NT2/D1 (cell line): ENCODE measurements at regions not wholly inside any gene's neighbourhood (a gene's known extent, or its start where the extent isn't known, plus 50 kb on each side); places are given as distances from the start of the nearest gene placed in this dataset.
"Not testable (repeated sequence)": the region's sequence is repeated elsewhere in the genome, so short reads cannot be mapped to it uniquely, and the experiment has no call there.

Experiments
- DNase-seq: peaks from one replicate; pipeline ENCODE4 v3.0.0-alpha.2; 2011; ENCODE audit warnings: low read depth, low spot score
- H3K27me3 ChIP-seq: 2 replicates; pipeline ENCODE4 v1.6.0; 2011; ENCODE audit warnings: mild to moderate bottlenecking; ENCODE audit not compliant: insufficient read length, insufficient read depth
- H3K36me3 ChIP-seq: 2 replicates; pipeline ENCODE4 v1.6.1; 2011; ENCODE audit warnings: mild to moderate bottlenecking, low read length, mixed read lengths; ENCODE audit not compliant: insufficient read depth, insufficient read length
- H3K4me1 ChIP-seq: 2 replicates; pipeline ENCODE4 v1.5.1; 2011; ENCODE audit not compliant: insufficient read depth, insufficient read length
- H3K4me3 ChIP-seq: 2 replicates; pipeline ENCODE4 v1.5.1; 2011; ENCODE audit warnings: low read depth; ENCODE audit not compliant: insufficient read length
- H3K9ac ChIP-seq: 2 replicates; pipeline ENCODE4 v1.6.0; 2011; ENCODE audit warnings: low read depth; ENCODE audit not compliant: insufficient read length
- H3K9me3 ChIP-seq: 2 replicates; pipeline ENCODE4 v1.5.1; 2011; ENCODE audit warnings: mild to moderate bottlenecking, low read length; ENCODE audit not compliant: insufficient read depth
- SUZ12 ChIP-seq: IDR thresholded peaks from 2 replicates; pipeline ENCODE4 v1.6.1; 2011; ENCODE audit not compliant: insufficient read length, insufficient read depth; ENCODE audit errors: extremely low read depth
- YY1 ChIP-seq: IDR thresholded peaks from 2 replicates; pipeline ENCODE4 v1.6.1; 2011; ENCODE audit not compliant: insufficient read length, insufficient read depth
- ZNF274 ChIP-seq: IDR thresholded peaks from 2 replicates; pipeline ENCODE4 v1.6.1; 2011; ENCODE audit warnings: mild to moderate bottlenecking, low read depth, low read length

DNA sequence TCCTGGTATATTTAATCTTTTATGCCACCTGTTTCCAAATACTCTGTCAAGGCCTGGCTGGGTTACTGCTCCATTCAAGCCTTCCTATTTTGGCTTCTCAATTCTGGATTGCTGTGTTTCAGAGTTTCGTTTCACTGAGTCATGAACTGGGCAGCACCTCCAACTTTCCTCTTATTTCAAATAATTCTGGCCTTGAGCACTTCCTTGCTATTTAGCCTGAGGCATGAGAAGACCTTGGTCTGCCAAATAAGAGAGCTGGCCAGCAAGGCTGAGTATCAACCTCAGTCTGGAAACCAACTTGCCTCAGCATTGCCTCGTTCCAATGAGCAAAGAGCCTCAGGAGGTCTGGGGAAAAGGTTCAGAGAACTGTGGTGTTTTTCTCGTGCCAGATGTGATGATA lies 66.6 kb downstream of the TNFAIP3 start:
- no peak overlapping the region for H3K9ac ChIP-seq
- H3K4me1 ChIP-seq, result no peaks in the 10 kb centered on the region
- no peaks in the 10 kb centered on the region for H3K36me3 ChIP-seq
- TF ChIP-seq SUZ12 (no peak), YY1 (no peak), ZNF274 (no peak)
- no peak overlapping the region for H3K4me3 ChIP-seq
- DNase-seq, result no peak
- H3K9me3 ChIP-seq, result peaks cover 2% of the 10 kb centered on the region; the same call in 1 of the 2 replicates
- H3K27me3 ChIP-seq, result no peaks in the 10 kb centered on the region

DNA sequence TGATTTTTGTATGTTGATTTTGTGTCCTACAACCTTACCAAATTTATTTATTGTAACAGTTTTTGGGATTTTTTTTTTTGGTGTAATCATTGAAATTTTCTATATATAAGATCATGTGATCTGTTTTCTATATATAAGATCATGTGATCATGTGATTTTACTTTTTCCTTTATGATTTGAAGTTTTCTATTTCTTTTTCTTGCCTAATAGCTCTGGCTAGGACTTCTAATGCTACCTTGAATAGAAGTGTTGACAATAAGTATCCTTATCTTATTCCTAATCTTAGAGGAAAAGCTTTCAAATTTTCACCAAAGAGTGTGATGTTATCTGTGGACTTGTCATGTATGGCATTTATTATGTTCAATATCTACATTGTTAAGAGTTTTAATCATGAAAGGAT lies 69.7 kb downstream of the TNFAIP3 start:
- Histone ChIP-seq H3K9ac (no peak overlapping the region), H3K27me3 (no peaks in the 10 kb centered on the region), H3K4me1 (no peaks in the 10 kb centered on the region), H3K36me3 (no peaks in the 10 kb centered on the region), H3K4me3 (no peak overlapping the region), H3K9me3 (peaks cover 3% of the 10 kb centered on the region; the same call in 1 of the 2 replicates)
- TF ChIP-seq YY1, result no peak
- TF ChIP-seq SUZ12, result no peak
- no peak for TF ChIP-seq ZNF274
- no peak for DNase-seq

DNA sequence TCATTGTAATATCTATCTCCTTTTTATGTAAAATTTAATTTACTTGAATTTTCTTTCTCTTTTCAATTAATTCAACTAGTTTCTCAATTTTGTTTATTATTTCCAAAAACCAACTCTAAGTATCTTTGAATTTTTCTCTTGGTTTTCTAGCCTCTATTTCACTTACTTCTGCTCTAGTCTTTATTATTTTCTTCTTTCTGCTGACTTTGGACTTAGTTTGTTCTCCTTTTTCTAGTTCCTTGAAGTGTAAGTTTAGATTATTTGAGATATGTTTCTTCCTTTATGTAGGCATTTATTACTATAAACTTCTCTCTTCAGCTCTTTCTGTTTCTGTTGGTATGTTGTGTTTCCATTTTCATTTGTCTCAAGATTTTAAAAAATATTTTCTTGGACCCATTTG lies 70.8 kb downstream of the TNFAIP3 start:
- Histone ChIP-seq H3K27me3 (no peaks in the 10 kb centered on the region), H3K4me3 (no peak overlapping the region), H3K9ac (no peak overlapping the region), H3K9me3 (peaks cover 3% of the 10 kb centered on the region; the same call in 1 of the 2 replicates), H3K4me1 (no peaks in the 10 kb centered on the region), H3K36me3 (no peaks in the 10 kb centered on the region)
- DNase-seq, result no peak
- no peak for TF ChIP-seq SUZ12
- no peak for TF ChIP-seq ZNF274
- no peak for TF ChIP-seq YY1

DNA sequence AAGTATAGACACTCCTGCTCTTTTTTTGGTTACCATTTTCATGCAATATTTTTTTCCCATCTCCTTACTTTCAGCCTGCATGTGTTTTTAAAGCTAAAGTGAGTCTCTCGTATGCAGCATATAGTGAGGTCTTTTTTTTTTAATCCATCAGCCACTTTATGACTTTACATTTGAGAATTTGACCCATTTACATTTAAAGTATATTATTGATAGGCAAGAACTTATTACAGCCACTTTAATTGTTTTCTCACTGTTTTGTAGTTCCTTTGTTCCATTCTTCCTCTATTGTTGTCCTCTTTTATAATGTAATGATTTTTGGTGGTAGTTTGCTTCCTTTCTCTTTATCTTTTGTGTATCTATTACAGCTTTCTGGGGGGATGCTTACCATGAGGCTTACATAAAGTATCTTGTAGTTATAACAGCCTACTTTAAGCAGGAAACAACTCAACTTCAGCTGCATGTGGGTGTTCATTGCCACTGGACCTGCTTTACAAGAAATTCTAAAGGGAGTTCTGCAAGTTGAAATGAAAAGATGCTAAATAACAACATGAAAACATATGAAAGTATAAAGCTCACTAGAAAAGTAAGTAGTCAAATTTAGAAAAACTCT lies 71.8 kb downstream of the TNFAIP3 start:
- Histone ChIP-seq H3K4me3 (no peak overlapping the region), H3K9ac (no peak overlapping the region), H3K36me3 (no peaks in the 10 kb centered on the region), H3K27me3 (no peaks in the 10 kb centered on the region), H3K4me1 (no peaks in the 10 kb centered on the region), H3K9me3 (peaks cover 3% of the 10 kb centered on the region; the same call in 1 of the 2 replicates)
- TF ChIP-seq SUZ12, result no peak
- TF ChIP-seq YY1, result no peak
- no peak for TF ChIP-seq ZNF274
- DNase-seq, result no peak

DNA sequence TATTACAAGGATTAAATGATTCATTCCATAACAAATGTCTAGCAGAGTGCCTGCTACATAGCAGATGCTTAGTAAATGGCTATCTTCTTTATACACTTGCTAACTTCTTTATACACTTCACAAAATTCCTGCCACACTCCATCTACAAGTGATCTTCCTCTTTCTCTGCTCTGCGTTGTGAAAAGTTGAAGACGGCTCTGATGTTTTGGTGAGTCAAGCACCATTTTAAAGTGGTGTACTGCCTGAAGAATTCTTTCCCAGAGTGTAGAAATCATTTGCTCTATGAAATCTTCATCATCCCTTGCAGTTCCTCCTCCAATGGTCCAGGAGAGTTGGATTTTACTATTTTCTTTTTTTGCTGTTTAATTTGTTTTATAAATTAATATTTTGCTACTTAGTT lies 74.9 kb downstream of the TNFAIP3 start:
- H3K4me1 ChIP-seq, result no peaks in the 10 kb centered on the region
- no peak overlapping the region for H3K4me3 ChIP-seq
- H3K27me3 ChIP-seq, result no peaks in the 10 kb centered on the region
- peaks cover 3% of the 10 kb centered on the region; the same call in 1 of the 2 replicates for H3K9me3 ChIP-seq
- H3K9ac ChIP-seq, result no peak overlapping the region
- DNase-seq, result no peak
- H3K36me3 ChIP-seq, result no peaks in the 10 kb centered on the region
- TF ChIP-seq SUZ12 (no peak), YY1 (no peak), ZNF274 (no peak)

- DNase-seq, result no peak
- Histone ChIP-seq H3K4me1 (no peaks in the 10 kb centered on the region), H3K27me3 (no peaks in the 10 kb centered on the region), H3K4me3 (no peak overlapping the region), H3K36me3 (no peaks in the 10 kb centered on the region), H3K9ac (no peak overlapping the region), H3K9me3 (peaks cover 3% of the 10 kb centered on the region; the same call in 1 of the 2 replicates)
- no peak for TF ChIP-seq YY1
- no peak for TF ChIP-seq SUZ12
- no peak for TF ChIP-seq ZNF274
Measured at GRCh38 chr6:137942736-137943135, 75.7 kb downstream of the TNFAIP3 start.

DNA sequence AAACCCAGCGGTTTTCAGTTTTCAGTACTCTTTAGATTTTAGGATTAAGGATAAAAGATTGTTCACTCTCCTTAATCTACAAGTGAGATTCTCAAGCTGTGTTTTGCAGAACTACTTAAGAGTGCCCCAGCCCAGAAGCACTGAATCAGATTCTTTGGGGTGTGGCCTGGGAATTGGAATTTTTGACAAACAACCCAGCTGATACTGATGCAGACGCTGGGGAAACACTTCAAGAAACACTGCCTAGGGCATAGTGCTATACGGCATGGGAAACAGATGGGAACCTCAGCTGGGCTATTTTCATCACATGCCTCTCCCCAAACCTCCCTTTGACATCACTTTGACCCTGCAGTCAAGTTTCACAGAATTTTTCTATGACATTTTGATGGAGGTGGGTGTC lies 77.3 kb downstream of the TNFAIP3 start:
- not testable (repeated sequence) for H3K4me1 ChIP-seq, H3K9ac ChIP-seq, H3K27me3 ChIP-seq

More for the DNA sequence above, 77.3 kb downstream of the TNFAIP3 start:
- not testable (repeated sequence) for H3K9me3 ChIP-seq, H3K4me3 ChIP-seq, DNase-seq, H3K36me3 ChIP-seq
